ENCODE measurements at regions not wholly inside any gene's neighbourhood (a gene's known extent, or its start where the extent isn't known, plus 50 kb on each side); places are given as distances from the start of the nearest gene placed in this dataset.

GRCh38 chr10:58925381-58925780 is 251.1 kb upstream of the PHYHIPL start:
- Histone ChIP-seq H3K27me3 (no peaks in the 10 kb centered on the region), H3K36me3 (no peaks in the 10 kb centered on the region), H3K9me3 (no peaks in the 10 kb centered on the region), H3K27ac (no peak overlapping the region), H3K4me3 (no peak overlapping the region), H3K4me1 (no peaks in the 10 kb centered on the region)
- no peak for ATAC-seq
- intact Hi-C loops (cut with DNase I), result no loop called here
- no peak for DNase-seq
- no peak for TF ChIP-seq CTCF (IDR thresholded peaks at IDR 0.05)

GRCh38 chr10:58930500-58930899 is 245.9 kb upstream of the PHYHIPL start:
- no peak for TF ChIP-seq CTCF (IDR thresholded peaks at IDR 0.05)
- H3K27ac ChIP-seq, result no peak overlapping the region
- H3K4me3 ChIP-seq, result no peak overlapping the region
- no peaks in the 10 kb centered on the region for H3K9me3 ChIP-seq
- no peaks in the 10 kb centered on the region for H3K36me3 ChIP-seq
- DNase-seq (no peak), ATAC-seq (no peak)
- no peaks in the 10 kb centered on the region for H3K27me3 ChIP-seq
- intact Hi-C loops (cut with DNase I), result no loop called here
- H3K4me1 ChIP-seq, result no peaks in the 10 kb centered on the region

GRCh38 chr10:58932126-58932525 is 244.3 kb upstream of the PHYHIPL start:
- DNase-seq, result no peak
- no peak for ATAC-seq
- no peak overlapping the region for H3K4me3 ChIP-seq
- no peaks in the 10 kb centered on the region for H3K36me3 ChIP-seq
- TF ChIP-seq CTCF (IDR thresholded peaks at IDR 0.05), result no peak
- H3K27me3 ChIP-seq, result no peaks in the 10 kb centered on the region
- no peak overlapping the region for H3K27ac ChIP-seq
- no peaks in the 10 kb centered on the region for H3K4me1 ChIP-seq
- intact Hi-C loops (cut with DNase I), result no loop called here
- no peaks in the 10 kb centered on the region for H3K9me3 ChIP-seq

- no peak for TF ChIP-seq CTCF (IDR thresholded peaks at IDR 0.05)
Observed at GRCh38 chr10:58932577-58933314, 243.7 kb upstream of the PHYHIPL start.

GRCh38 chr10:58936364-58936763 is 240.1 kb upstream of the PHYHIPL start:
- Histone ChIP-seq H3K4me1 (no peaks in the 10 kb centered on the region), H3K9me3 (no peaks in the 10 kb centered on the region), H3K27me3 (no peaks in the 10 kb centered on the region), H3K4me3 (no peak overlapping the region), H3K36me3 (no peaks in the 10 kb centered on the region), H3K27ac (no peak overlapping the region)
- intact Hi-C loops (cut with DNase I), result no loop called here
- no peak for TF ChIP-seq CTCF (IDR thresholded peaks at IDR 0.05)
- DNase-seq (no peak), ATAC-seq (no peak)

More at GRCh38 chr10:58932577-58933314, 243.7 kb upstream of the PHYHIPL start:
- Histone ChIP-seq H3K36me3 (no peaks in the 10 kb centered on the region), H3K4me3 (no peak overlapping the region), H3K9me3 (no peaks in the 10 kb centered on the region), H3K4me1 (no peaks in the 10 kb centered on the region), H3K27ac (no peak overlapping the region), H3K27me3 (no peaks in the 10 kb centered on the region)
- no peak for DNase-seq
- no peak for ATAC-seq
- intact Hi-C loops (cut with DNase I), result no loop called here

Data from left lung (tissue), 4 donors.